Activated CD8-positive, alpha-beta memory T cell treated with anti-CD3 and anti-CD28 coated beads, Interleukin-2, amount 50 U/mL, for 1 hour (primary cell): ENCODE measurements at regions not wholly inside any gene's neighbourhood (a gene's known extent, or its start where the extent isn't known, plus 50 kb on each side); places are given as distances from the start of the nearest gene placed in this dataset.
"Not testable (repeated sequence)": the region's sequence is repeated elsewhere in the genome, so short reads cannot be mapped to it uniquely, and the experiment has no call there.

Experiments used
- DNase-seq: peaks from one replicate; pipeline ENCODE4 v3.0.0-alpha.2; 2020; ENCODE audit errors: extremely low read depth

DNA sequence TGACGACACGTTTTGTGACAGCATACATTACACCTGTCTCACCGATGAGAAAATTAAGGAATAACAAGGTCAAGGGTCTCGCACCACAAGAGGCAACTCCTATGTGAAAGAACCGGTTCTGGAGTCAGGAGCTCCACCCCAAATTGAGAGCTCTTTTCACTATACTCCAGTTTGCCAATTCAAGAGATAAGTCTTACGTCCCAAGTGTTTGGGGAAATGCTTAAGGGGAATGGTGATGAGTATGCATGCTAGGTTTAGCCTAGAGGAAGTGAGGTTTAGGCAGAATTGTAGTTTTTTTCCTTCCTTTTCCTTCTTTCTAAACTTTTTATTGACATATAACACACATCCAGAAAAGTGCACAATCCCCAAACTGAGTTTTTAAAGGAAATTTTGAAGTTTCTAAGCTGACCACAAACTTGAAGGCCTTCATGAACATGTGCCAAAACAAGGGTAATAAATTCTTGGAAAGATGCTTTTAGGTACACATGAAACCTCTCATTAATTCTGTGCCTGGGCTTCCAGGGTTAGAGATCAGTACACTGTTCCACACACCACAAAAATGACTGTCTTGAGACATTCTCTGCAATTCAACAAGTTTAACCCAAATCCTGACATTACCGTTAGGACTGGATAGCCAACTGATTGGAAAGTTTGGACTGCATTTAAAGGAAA is 127.6 kb upstream of the SLC1A3 start:
- DNase-seq: no peak

DNA sequence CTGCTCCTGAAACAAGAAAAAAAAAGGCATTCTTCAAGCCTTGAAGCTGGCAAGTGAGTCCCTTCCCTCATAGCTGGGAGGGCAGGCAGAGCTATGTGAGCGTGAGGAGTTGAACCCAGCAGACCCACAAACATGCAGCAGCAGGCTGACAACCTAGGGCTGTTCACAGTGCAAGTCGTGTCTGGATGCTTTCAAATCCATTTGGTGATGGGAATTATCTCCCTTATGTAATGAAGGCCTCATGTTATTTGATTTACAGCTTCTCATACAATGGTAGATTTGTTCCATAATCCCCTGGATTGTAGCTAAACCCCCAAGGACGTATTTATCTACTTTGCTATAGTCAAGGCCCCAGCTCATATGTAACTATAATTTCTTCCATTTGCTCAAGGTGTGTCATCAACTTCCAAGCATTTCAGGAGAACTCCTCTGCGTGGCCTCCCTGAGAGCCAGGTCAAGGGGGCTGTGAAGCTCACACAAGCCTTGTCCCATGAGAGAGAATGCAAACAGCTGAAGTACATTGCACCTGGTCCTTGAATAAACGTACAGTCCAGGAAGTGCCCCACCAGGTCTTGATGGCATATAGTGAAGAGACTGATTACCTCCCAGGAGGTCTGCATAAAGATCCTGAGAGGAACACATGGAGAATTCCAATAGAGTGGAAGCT is 124.8 kb upstream of the SLC1A3 start:
- DNase-seq: no peak

DNA sequence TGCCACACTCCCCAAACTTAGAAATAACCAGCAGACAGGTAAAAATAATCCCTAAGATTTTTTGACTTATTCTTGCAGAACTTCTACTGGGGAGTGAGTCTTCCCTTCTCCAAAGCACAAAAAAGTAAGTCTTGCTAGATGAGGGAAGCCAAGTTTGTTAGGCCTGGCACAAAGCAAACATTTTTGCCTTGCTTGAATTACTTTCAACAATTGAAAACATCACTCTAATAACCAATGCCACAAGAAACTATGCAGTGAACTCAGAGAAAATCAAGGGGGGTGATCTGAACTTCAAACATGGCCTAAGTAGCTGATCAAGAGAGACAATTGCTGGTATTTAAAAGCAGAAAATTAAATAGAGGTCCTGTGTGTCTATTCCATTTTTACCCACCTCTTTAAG is 123.6 kb upstream of the SLC1A3 start:
- DNase-seq: no peak

DNA sequence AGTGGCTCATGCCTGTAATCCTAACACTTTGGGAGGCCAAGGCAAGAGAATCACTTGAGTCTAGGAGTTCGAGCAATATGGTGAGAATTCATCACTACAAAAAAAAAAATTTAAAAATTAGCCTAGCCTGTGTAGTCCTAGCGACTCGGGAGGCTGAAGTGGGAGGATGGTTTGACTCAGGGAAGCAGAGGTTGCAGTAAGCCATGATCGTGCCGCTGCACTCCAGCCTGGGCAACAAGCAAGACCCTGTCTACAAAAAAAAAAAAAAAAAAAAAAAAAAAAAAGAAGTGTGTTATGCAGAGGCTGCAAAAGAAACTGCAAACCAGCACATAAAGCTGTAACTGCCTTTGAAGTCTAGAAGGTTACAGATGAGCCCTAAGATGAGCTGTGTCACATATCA is 116.9 kb upstream of the SLC1A3 start:
- no peak for DNase-seq

DNA sequence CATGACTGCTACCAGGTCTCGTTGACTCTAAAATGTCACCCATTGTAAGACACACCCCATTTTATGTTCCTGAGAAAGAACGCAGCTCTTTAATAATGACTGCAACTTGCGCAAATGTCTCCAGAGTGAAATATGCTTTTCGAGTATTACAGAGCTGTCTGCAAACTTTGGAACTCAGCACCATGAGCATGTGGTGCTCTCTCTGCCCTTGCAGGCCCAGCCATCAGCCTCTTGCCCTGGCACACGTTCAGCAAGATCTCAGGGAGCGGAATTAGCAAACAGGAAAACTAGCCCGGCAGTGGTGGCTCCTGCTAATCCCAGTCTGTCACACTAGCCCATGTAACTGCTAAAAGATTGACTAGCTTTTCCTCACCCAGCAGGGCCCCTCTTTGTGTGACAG is 114.5 kb upstream of the SLC1A3 start:
- DNase-seq: no peak

DNA sequence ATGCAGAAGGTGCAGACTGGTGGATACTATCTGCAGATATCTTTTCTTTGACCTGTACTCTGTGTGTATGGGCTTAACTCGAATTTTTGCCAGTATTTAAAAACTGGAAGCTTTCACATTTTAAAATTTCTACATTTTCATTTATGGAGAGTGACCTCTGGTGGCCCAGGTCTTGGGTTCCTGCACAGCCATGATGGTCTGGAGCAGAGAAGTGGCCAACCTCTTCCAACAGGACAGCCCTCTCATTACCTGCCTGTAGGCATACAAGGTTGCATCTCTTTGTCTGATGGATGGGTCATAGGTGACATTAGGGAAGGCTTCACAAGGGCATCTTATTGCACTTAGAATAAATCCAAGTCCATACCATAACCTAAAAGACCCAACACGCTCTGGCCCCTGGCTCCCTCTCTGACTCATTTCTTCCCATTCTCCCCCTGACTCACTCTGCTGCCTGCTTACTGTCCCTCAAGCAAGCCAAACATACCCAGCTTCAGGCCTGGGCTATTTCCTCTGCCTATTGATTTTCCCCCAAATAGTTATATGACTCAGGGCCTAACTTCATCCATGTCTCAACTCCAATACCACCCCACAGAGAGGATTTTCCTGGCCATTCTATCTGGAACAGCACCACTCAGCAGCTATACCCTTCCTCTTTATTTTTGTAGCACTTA is 113.3 kb upstream of the SLC1A3 start:
- no peak for DNase-seq

DNA sequence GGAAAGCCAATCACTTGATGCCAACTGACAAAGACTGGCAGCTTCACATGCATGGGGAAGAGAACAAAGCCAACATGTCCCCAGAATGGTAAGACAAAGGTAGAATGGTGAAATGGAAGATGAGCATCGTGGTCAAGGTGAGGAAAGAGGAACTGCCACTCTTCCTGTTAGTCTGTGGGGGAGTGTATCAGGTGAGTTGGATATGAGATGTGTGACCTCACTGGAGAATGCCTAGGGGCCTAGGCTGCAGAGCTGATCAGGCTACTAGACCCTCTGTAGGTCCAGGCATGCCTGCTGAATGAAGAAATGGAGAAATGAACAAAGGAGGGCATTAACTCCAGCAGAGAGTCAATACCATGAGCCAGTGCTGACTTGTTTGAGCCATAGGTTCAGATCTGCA is 112.4 kb upstream of the SLC1A3 start:
- no peak for DNase-seq

DNA sequence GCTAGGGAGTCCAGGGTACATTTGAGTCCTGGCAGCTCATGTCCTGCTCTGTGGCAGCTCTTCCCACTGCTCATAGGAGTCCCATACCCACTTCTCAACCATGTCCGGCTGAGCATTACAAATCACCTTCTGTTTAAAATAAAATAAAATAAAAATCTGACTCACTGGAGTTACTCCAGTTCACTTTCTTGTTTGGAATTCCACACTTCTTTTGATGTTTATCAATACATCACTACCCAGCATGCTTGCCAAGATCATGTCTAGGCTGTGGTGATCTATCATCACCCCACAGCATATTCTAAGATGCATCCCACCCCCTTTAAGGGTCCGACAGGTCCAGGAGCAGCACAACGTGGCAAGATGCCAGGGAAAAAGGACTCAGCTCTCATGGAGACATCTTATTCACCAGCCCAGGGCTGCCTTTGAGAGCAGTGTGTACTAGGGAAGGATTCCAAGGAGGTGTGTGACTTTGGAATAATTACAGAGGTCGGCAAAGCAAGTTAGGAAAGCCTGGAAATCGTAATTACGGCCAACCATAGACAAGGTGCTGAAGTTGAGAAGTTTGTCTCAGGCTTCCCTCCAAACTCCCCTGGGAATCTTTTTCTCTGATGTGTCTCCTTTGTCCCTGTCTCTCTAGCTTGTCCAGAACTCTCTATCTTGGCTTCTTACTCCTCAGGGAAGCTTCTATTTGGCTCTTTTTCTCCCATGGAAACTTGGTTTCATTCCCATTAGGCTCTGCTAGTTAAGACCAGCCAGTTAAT is 111.4 kb upstream of the SLC1A3 start:
- no peak for DNase-seq

DNA sequence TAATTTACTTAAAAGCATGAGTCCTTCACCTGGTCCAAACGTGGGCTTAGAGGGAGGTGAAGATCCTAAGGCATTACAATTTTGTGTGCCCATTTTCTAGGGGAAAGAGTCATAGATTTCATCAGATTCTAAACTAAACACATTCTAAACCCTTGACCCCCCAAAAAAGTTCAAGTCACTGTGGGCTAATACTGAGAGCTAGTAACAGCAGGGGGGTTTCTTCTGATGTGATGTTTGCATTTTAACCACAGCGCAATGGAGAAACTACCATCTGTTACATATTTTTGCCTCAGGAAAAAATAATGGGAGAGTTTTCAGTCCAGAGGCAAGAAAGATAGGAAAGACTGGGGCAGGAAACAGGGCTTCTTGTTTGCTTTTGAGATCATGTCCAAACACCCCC is 110.8 kb upstream of the SLC1A3 start:
- no peak for DNase-seq

DNA sequence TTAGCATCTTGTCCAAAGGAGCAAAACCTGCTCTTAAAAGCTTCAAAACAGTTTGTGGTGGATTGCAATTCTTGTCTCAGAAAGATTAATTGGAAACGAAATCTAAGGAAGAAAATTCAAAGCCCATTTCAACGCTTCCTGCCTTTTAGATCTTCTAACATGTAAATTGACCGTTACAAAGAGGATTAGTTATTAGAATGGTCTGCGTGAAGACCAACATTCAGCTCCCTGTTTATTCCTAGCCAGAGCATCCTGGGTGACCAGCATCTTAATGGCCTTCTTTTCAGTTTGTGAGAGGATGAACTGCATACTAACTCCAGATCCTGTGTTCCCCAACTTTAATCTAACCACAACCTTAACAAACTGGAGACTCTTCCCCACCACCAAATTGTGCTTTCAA is 109.9 kb upstream of the SLC1A3 start:
- no peak for DNase-seq

DNA sequence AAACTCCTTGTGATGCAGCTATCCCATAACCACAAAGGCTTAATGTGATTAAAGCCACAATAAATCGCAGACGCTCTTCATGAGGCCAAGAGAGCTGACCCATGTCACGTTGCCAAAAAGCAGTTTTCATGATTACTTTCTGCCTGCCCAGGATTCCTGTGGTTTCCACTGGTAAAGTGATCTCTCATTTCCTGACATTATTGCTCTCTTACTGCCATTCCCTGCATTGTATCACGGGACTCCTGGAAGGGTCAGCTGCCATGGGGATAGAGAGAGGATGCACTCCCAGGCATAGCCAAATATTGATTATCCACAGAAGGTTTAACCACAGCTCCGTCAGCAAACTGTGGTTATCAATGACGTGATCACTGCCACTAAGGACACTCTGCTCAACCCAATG is 103.8 kb upstream of the SLC1A3 start:
- no peak for DNase-seq

DNA sequence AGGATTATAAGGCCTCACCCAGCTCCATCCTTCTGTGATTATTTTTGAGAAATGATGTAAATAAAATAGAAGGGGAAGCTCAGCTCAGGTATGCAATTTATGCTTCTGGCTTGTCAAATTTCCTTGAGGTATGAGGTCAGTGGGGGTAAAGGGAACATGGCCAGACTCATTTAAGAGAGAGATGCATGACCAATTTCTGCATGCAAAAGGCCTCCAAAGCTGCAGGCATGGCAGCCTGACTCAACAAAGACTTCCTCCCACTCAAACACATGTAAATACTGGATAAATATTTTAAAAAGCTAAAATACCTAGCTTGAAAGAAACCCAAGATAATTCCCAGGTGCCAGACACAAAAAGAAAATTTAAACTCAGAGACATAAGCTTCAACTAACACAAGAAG is 101.4 kb upstream of the SLC1A3 start:
- no peak for DNase-seq

DNA sequence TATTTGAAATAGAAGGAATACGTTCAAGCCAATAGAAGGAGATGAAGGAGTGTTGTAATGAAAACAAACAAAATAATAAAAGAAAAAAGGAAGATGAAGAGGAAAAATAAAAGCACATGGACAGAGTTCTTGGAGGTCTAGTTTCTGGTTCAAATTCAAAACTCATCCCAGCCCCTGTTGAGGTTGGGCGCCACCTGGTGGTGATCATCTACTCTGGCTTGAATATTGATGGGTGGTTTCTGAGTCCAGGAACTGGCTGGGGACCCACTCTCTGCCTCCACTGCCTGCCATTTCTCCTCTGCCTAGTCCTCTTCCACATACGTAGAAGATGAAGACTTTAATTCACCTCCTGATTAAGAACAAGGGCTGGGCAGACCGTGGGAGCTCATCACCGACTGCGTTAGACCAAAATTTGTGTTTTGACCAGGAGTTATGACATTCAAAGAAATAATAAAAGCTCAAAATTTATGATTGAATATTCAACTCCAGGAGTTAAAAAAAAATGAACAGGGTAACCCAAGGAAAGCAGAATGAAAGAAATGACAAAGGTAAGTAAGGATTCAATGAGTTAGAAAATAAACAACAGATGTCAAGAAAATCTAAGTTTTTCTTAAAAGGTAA is 99.0 kb upstream of the SLC1A3 start:
- peak; percentile 16 for DNase-seq

DNA sequence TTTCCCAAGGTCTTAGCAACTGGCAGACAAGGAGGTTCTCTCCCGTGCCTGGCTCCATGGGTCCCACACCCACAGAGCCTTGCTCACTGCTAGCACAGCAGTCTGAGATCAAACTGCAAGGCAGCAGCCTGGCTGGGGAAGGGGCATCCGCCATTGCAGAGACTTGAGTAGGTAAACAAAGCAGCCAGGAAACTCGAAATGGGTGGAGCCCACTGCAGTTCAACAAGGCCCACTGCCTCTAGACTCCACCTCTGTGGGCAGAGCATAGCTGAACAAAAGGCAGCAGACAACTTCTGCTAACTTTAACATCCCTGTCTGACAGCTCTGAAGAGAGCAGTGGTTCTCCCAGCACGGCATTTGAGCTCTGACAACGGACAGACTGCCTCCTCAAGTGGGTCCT is 98.1 kb upstream of the SLC1A3 start:
- DNase-seq: not testable (repeated sequence)

DNA sequence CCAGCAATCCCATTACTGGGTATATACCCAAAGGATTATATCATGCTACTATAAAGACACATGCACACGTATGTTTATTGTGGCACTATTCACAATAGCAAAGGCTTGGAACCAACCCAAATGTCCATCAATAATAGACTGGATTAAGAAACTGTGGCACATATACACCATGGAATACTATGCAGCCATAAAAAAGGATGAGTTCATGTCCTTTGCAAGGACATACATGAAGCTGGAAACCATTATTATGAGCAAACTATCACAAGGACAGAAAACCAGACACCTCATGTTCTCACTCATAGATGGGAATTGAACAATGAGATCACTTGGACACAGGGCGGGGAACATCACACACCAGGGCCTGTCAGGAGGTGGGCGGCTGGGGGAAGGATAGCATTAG is 92.8 kb upstream of the SLC1A3 start:
- not testable (repeated sequence) for DNase-seq

DNA sequence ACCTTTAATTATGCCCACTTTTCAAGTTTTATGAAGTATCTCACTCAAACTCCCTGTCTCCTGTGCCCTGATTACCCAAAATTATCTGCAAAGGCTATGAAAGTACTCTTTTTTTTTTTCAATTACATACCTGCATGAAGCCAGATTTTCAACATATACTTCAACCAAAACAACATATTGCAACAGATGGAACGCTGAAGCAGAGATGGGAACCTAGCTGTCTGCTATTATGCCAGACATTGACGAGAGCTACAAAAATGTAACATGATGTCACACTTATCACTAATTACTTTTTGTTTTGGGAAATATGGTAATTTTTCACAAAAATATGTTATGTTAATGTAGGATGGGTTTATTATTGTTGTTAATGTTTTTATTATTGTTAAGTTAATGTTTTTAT is 86.5 kb upstream of the SLC1A3 start:
- no peak for DNase-seq

DNA sequence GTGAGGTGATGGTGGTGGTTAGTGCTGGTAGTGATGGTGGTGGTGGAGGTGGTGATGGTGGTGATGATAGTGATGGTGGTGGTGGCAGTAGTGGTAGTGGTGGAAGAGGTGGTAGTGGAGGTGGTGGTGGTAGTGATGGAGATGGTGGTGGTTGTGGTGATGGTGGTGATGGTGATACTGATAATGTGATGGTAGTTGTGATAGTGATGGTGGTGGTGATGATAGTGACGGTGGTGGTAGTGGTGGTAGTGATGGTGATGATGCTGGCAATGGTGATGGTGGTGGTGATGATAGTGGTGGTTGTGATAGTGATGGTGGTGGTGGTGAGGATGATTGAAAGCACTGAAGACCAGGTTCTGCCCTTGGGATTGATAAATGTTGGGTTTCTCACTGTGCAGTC is 85.2 kb upstream of the SLC1A3 start:
- no peak for DNase-seq

DNA sequence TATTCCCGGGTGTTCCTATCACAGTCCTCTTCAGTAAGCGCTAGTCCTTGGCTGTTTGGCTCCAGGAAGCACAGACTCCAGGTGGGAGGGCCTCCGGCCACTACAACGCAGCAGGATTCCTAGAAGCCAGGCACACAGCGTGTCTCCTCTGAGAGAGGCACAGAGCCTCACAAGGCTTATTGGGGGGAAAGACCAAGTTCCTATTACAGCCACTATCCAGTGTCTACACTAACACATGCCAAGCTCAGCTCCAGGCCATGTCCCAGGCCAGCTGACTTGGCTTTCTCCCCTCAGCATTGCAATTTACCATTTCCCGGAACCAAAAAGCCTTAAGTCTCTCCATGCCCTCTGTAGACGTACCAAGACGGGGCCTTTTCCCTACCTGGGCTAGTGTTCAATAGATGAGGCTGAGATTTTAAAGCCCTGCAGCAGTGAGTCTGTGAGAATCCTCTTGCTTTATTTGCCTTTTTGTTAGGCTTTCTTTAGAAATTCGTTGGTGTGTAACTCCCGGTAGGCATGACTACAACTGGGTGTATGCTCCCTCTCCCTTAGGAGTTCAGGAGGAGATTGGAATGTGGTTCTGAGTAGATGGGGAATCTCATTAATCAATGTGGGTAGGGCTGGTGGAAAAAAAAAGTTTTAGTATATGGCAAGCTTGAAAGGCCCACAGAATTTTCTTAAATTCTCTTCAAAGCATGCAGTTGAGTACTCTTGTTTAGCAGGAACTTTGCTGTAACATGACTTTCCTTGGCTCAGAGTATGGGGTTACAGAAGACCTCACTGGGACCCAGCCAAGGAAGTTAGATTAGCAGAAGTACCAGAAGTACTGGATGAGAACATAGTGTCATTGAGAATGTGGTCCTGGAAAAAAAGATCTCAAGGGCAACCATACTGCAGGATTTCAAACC is 84.3 kb upstream of the SLC1A3 start:
- DNase-seq: no peak

DNA sequence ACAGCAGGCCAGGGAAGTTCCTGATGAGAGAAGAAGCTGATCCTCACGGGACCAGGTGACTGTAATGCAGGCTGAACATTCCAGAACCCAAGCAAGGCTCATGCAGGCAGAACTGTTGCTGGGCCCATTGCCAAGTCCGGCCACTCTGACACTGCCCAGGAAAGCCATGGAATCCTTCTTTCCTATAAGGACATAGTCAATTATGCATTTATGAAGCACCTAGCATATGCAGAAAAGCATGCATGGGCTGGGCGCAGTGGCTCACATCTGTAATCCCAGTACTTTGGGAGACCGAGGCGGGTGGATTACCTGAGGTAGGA is 83.7 kb upstream of the SLC1A3 start:
- no peak for DNase-seq

DNA sequence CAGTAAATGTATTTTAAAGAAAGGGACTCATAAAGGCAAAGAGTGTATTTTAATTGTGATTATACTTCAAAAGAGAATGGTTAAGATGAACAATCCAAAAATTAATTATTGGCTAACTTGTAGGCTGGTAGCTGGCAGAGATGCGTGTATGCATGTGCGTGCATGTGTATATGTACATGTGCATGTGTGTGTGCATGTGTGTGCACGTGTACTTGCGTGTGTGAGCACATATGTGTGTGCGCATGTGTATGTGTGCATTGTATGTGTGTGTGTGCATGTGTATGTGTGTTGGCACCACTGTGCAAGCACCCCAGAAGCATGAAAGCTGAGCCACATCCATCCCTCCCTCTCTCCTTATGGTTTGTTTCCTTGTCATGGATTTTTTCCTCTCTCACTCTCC is 83.0 kb upstream of the SLC1A3 start:
- DNase-seq: no peak

DNA sequence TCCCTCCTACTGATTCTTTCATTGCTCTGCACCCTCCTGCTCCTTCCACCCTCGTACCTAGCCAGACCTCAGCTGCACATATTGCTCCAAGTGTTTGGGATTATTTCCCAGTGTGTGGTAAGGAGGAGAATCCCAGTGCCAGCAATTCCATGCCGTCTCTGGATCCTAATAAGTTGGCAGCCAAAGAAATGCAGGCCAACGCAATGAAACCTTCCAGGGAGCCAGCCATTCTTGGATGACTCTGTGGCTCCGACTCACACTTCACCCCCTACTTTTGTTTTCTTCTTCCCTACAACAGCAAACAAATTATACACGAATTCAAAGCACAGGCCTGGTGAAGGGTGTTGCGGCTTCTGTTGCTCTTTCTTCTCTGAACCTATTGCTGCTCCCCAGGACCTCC is 82.5 kb upstream of the SLC1A3 start:
- DNase-seq: no peak
